NB4 (cell line): ENCODE measurements at regions not wholly inside any gene's neighbourhood (a gene's known extent, or its start where the extent isn't known, plus 50 kb on each side); places are given as distances from the start of the nearest gene placed in this dataset.

Source experiments
- CTCF ChIP-seq: IDR thresholded peaks from one replicate; pipeline ENCODE4 v1.5.1; 2012; ENCODE audit warnings: low read depth, low read length
- MYC ChIP-seq: IDR thresholded peaks from 2 replicates; pipeline ENCODE4 v1.6.1; 2011; ENCODE audit warnings: low read depth, low read length
- POLR2A ChIP-seq: IDR thresholded peaks from 2 replicates; pipeline ENCODE4 v1.6.1; 2011; ENCODE audit warnings: mild to moderate bottlenecking; ENCODE audit not compliant: insufficient read length; ENCODE audit errors: extremely low read depth
- TF ChIP-seq, protein P1 (sequence below): IDR thresholded peaks from 2 replicates; pipeline ENCODE4 v1.6.1; 2011; ENCODE audit warnings: low read depth, low read length

DNA sequence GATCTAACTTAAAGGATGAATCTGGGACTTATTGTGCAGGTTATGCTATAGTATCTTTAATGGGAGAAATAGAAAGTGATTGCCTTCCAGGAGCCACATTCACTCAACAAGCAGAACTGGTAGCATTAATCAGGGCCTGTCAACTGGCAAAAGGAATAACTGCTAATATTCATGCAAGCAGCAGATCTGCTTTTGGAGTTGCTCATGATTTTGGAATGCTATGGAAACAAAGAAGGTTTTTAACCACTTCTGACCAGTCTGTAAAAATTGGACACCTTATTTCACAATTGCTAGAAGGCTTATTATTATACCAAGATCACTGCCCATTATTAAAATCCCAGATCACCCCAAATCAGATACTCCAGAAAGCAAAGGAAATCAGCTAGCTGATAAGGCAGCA, 200.4 kb downstream of the MREG start:
- TF ChIP-seq CTCF (no peak), POLR2A (no peak), MYC (no peak)
- TF ChIP-seq, protein P1, sequence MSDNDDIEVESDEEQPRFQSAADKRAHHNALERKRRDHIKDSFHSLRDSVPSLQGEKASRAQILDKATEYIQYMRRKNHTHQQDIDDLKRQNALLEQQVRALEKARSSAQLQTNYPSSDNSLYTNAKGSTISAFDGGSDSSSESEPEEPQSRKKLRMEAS, result no peak
